GM18499 (cell line): ENCODE measurements at regions not wholly inside any gene's neighbourhood (a gene's known extent, or its start where the extent isn't known, plus 50 kb on each side); places are given as distances from the start of the nearest gene placed in this dataset.

Source experiments
- ATAC-seq: cut with Tn5 transposase; IDR thresholded peaks from one replicate; pipeline ENCODE4 v1.9.1; 2021; ENCODE audit warnings: moderate number of reproducible peaks; ENCODE audit not compliant: insufficient read depth, unreplicated experiment

GRCh38 chr13:106145997-106146864 is 389.2 kb downstream of the EFNB2 start:
- ATAC-seq = no peak

GRCh38 chr13:106145070-106145469 is 390.4 kb downstream of the EFNB2 start:
- ATAC-seq = no peak

GRCh38 chr13:106143930-106144709 is 391.3 kb downstream of the EFNB2 start:
- ATAC-seq = no peak

- no peak for ATAC-seq
Measured at GRCh38 chr13:106143392-106143791, 392.1 kb downstream of the EFNB2 start.

GRCh38 chr13:106140476-106140875 is 395.0 kb downstream of the EFNB2 start:
- no peak for ATAC-seq

GRCh38 chr13:106139942-106140341 is 395.5 kb downstream of the EFNB2 start:
- ATAC-seq = no peak

- no peak for ATAC-seq
Measured at GRCh38 chr13:106139377-106139776, 396.1 kb downstream of the EFNB2 start.

GRCh38 chr13:106138620-106139019 is 396.8 kb downstream of the EFNB2 start:
- no peak for ATAC-seq

GRCh38 chr13:106133025-106133424 is 402.4 kb downstream of the EFNB2 start:
- no peak for ATAC-seq

- ATAC-seq = no peak
Measured at GRCh38 chr13:106132216-106132615, 403.2 kb downstream of the EFNB2 start.

GRCh38 chr13:106129993-106130392 is 405.5 kb downstream of the EFNB2 start:
- no peak for ATAC-seq

- ATAC-seq = no peak
Measured at GRCh38 chr13:106129273-106129672, 406.2 kb downstream of the EFNB2 start.

GRCh38 chr13:106122234-106122633 is 413.2 kb downstream of the EFNB2 start:
- no peak for ATAC-seq

- no peak for ATAC-seq
Measured at GRCh38 chr13:106121173-106121754, 414.2 kb downstream of the EFNB2 start.

GRCh38 chr13:106118996-106119395 is 416.5 kb downstream of the EFNB2 start:
- no peak for ATAC-seq

GRCh38 chr13:106118050-106118449 is 417.4 kb downstream of the EFNB2 start:
- no peak for ATAC-seq

GRCh38 chr13:106117640-106118039 is 417.8 kb downstream of the EFNB2 start:
- ATAC-seq = no peak

GRCh38 chr13:106117035-106117434 is 418.4 kb downstream of the EFNB2 start:
- no peak for ATAC-seq

GRCh38 chr13:106115081-106115480 is 420.4 kb downstream of the EFNB2 start:
- no peak for ATAC-seq

GRCh38 chr13:106113796-106114195 is 421.7 kb downstream of the EFNB2 start:
- no peak for ATAC-seq

- no peak for ATAC-seq
Measured at GRCh38 chr13:106112191-106112590, 423.3 kb downstream of the EFNB2 start.
